ENCODE measurements at regions not wholly inside any gene's neighbourhood (a gene's known extent, or its start where the extent isn't known, plus 50 kb on each side); places are given as distances from the start of the nearest gene placed in this dataset.

DNA sequence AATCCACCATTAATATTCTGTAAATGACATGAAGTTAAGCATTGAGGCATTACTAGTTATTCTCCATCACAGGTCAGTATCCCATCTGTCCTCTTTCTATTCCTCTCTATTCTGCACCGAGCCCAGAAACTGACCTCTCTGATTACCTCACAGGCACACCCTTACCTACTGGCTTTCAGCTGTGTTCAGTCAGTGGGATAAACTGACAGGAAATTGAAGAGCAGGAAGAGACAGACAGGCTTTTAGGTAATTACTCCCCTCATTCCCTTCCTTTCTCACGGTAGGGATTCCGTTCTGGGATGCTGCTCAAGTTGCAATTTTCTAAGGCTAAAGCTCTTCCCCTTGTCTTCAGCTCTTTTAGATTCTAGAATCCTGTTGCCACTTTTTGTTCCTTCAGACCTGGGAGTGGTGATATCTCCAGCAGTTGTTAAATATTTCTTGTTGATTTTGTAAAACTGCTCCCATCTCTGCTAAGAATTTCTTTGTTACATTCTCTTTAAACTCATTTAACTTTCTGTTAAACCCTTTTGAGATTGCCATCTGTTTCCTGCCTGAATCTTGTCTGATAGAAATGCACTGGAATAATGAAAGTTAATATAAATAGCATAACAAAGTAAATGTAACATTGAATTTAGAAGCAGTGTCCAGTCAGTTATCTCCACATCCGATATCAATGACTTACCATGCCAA, 1063.4 kb downstream of the PLA2G4A start:
- in situ Hi-C loops (cut with MboI; ENCODE audit: low sequenced_read_pairs, unreplicated experiment) = no loop called here
- TF ChIP-seq, protein P1, sequence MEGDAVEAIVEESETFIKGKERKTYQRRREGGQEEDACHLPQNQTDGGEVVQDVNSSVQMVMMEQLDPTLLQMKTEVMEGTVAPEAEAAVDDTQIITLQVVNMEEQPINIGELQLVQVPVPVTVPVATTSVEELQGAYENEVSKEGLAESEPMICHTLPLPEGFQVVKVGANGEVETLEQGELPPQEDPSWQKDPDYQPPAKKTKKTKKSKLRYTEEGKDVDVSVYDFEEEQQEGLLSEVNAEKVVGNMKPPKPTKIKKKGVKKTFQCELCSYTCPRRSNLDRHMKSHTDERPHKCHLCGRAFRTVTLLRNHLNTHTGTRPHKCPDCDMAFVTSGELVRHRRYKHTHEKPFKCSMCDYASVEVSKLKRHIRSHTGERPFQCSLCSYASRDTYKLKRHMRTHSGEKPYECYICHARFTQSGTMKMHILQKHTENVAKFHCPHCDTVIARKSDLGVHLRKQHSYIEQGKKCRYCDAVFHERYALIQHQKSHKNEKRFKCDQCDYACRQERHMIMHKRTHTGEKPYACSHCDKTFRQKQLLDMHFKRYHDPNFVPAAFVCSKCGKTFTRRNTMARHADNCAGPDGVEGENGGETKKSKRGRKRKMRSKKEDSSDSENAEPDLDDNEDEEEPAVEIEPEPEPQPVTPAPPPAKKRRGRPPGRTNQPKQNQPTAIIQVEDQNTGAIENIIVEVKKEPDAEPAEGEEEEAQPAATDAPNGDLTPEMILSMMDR (IDR thresholded peaks at IDR 0.05; ENCODE audit: borderline replicate concordance, control extremely low read depth, extremely low read depth, insufficient read depth, missing control alignments) = no peak
- DNase-seq (ENCODE audit: low spot score) = no peak

- no peak for DNase-seq (ENCODE audit: low spot score)
- in situ Hi-C loops (cut with MboI; ENCODE audit: low sequenced_read_pairs, unreplicated experiment) = no loop called here
- TF ChIP-seq, protein P1 (IDR thresholded peaks at IDR 0.05; ENCODE audit: borderline replicate concordance, control extremely low read depth, extremely low read depth, insufficient read depth, missing control alignments) = no peak
Observed at GRCh38 chr1:187892683-187893039, 1063.9 kb downstream of the PLA2G4A start.

DNA sequence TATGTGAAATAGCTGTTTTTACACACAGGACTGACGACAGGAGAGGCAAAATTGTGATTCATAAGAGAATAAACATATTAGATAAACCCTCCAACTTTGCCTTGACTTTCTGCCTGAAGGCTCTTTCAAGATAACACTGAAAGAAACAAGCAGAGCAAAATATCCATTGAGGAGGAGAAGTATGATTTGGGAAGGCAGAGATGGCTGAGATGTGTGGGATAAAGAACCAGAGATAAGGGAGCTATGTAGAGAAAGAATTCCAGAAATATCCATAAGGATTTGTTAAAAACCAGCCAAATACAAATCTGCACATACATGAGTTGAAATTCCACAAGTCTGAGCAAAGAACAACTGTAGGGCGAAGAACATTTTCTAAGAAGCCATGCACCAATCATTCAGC, 1064.7 kb downstream of the PLA2G4A start:
- TF ChIP-seq, protein P1 (IDR thresholded peaks at IDR 0.05; ENCODE audit: borderline replicate concordance, control extremely low read depth, extremely low read depth, insufficient read depth, missing control alignments) = no peak
- in situ Hi-C loops (cut with MboI; ENCODE audit: low sequenced_read_pairs, unreplicated experiment) = no loop called here
- no peak for DNase-seq (ENCODE audit: low spot score)

- in situ Hi-C loops (cut with MboI; ENCODE audit: low sequenced_read_pairs, unreplicated experiment) = no loop called here
- no peak for DNase-seq (ENCODE audit: low spot score)
- TF ChIP-seq, protein P1 (IDR thresholded peaks at IDR 0.05; ENCODE audit: borderline replicate concordance, control extremely low read depth, extremely low read depth, insufficient read depth, missing control alignments) = no peak
Observed at GRCh38 chr1:187894349-187894748, 1065.6 kb downstream of the PLA2G4A start.

DNA sequence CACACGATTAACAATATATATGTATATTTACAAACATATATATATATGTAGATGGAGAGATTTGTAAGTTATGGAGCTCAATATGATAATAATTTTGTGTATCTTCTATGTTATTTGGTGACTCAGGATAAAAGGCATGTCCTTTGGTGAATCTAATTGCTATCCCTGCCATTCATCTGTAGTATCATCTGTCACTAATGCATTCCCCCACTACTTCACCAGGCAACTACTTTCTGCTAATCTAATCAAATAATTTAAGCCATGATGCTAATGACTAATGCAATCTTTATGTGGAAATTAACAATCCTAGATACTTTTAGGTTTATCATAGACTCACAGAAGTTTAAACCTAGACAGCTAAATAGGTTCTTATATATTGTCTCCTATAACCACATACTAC, 1074.5 kb downstream of the PLA2G4A start:
- TF ChIP-seq, protein P1 (IDR thresholded peaks at IDR 0.05; ENCODE audit: borderline replicate concordance, control extremely low read depth, extremely low read depth, insufficient read depth, missing control alignments) = no peak
- DNase-seq (ENCODE audit: low spot score) = no peak
- in situ Hi-C loops (cut with MboI; ENCODE audit: low sequenced_read_pairs, unreplicated experiment) = no loop called here

DNA sequence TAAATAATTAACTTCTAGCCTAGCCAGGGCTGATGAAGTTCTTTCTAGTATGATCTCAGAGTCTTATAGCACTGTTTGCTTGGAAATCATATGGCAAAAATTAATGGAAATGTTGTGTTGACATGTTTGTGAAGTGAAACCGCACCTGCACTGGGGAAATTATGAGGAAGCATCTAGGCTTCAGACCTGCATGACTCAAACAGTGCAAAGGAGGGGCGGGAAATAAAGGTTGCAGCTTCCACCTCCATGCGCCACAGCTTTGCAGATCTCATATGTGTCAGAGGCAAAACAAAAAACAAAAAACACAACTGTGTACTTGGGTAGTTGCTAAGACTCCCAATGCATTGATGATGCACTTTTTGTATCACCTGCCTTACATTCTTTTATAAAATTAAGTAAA, 1080.6 kb downstream of the PLA2G4A start:
- TF ChIP-seq, protein P1 (IDR thresholded peaks at IDR 0.05; ENCODE audit: borderline replicate concordance, control extremely low read depth, extremely low read depth, insufficient read depth, missing control alignments) = no peak
- no peak for DNase-seq (ENCODE audit: low spot score)
- in situ Hi-C loops (cut with MboI; ENCODE audit: low sequenced_read_pairs, unreplicated experiment) = no loop called here

Data from GM13976 (cell line).